Skeletal muscle satellite cell (primary cell): ENCODE measurements at regions not wholly inside any gene's neighbourhood (a gene's known extent, or its start where the extent isn't known, plus 50 kb on each side); places are given as distances from the start of the nearest gene placed in this dataset.

Experiments
- H3K27me3 ChIP-seq: 2 replicates; pipeline ENCODE4 v1.7.0; 2013; ENCODE audit warnings: low read length; ENCODE audit not compliant: control insufficient read depth, insufficient read depth
- H3K36me3 ChIP-seq: 2 replicates; pipeline ENCODE4 v1.7.0; 2013; ENCODE audit warnings: mild to moderate bottlenecking, control low read depth, low read length; ENCODE audit not compliant: insufficient read depth
- H3K4me1 ChIP-seq: 2 replicates; pipeline ENCODE4 v1.7.0; 2013; ENCODE audit warnings: low read length; ENCODE audit not compliant: control insufficient read depth, insufficient read depth
- H3K4me2 ChIP-seq: 2 replicates; pipeline ENCODE4 v1.7.0; 2013; ENCODE audit warnings: mild to moderate bottlenecking, low read length
- H3K4me3 ChIP-seq: 2 replicates; pipeline ENCODE4 v1.7.0; 2013; ENCODE audit warnings: low read length
- H3K9ac ChIP-seq: 2 replicates; pipeline ENCODE4 v1.7.0; 2013; ENCODE audit warnings: mild to moderate bottlenecking, low read depth, low read length, moderate library complexity
- H3K9me3 ChIP-seq: replicated peaks from 2 replicates; pipeline ENCODE4 v1.7.0; 2013; ENCODE audit warnings: mild to moderate bottlenecking, control low read depth, low read length

GRCh38 chr2:35790292-35790691, 565.3 kb upstream of the CRIM1 start:
- H3K27me3 ChIP-seq = no peaks in the 10 kb centered on the region
- H3K4me2 ChIP-seq = no peak overlapping the region
- no peaks in the 10 kb centered on the region for H3K36me3 ChIP-seq
- peaks cover 7% of the 10 kb centered on the region for H3K9me3 ChIP-seq
- no peak overlapping the region for H3K9ac ChIP-seq
- no peak overlapping the region for H3K4me3 ChIP-seq
- no peaks in the 10 kb centered on the region for H3K4me1 ChIP-seq

GRCh38 chr2:35788543-35788942, 567.0 kb upstream of the CRIM1 start:
- Histone ChIP-seq H3K4me3 (no peak overlapping the region), H3K4me1 (no peaks in the 10 kb centered on the region), H3K9ac (no peak overlapping the region), H3K36me3 (no peaks in the 10 kb centered on the region), H3K27me3 (no peaks in the 10 kb centered on the region), H3K4me2 (no peak overlapping the region), H3K9me3 (peaks cover 10% of the 10 kb centered on the region)

GRCh38 chr2:35787302-35788031, 568.1 kb upstream of the CRIM1 start:
- H3K4me2 ChIP-seq = no peak overlapping the region
- no peaks in the 10 kb centered on the region for H3K27me3 ChIP-seq
- H3K4me3 ChIP-seq = no peak overlapping the region
- peaks cover 10% of the 10 kb centered on the region for H3K9me3 ChIP-seq
- H3K36me3 ChIP-seq = no peaks in the 10 kb centered on the region
- no peak overlapping the region for H3K9ac ChIP-seq
- no peaks in the 10 kb centered on the region for H3K4me1 ChIP-seq

GRCh38 chr2:35785564-35785963, 570.0 kb upstream of the CRIM1 start:
- Histone ChIP-seq H3K36me3 (no peaks in the 10 kb centered on the region), H3K4me3 (no peak overlapping the region), H3K4me2 (no peak overlapping the region), H3K27me3 (no peaks in the 10 kb centered on the region), H3K9ac (no peak overlapping the region), H3K9me3 (peaks cover 10% of the 10 kb centered on the region), H3K4me1 (no peaks in the 10 kb centered on the region)

- H3K27me3 ChIP-seq = no peaks in the 10 kb centered on the region
- H3K36me3 ChIP-seq = no peaks in the 10 kb centered on the region
- H3K4me3 ChIP-seq = no peak overlapping the region
- H3K9ac ChIP-seq = no peak overlapping the region
- H3K4me2 ChIP-seq = no peak overlapping the region
- no peaks in the 10 kb centered on the region for H3K4me1 ChIP-seq
- H3K9me3 ChIP-seq = peaks cover 10% of the 10 kb centered on the region
Observed at GRCh38 chr2:35784777-35785176, 570.8 kb upstream of the CRIM1 start.

GRCh38 chr2:35783723-35784122, 571.9 kb upstream of the CRIM1 start:
- Histone ChIP-seq H3K36me3 (no peaks in the 10 kb centered on the region), H3K4me1 (no peaks in the 10 kb centered on the region), H3K4me3 (no peak overlapping the region), H3K27me3 (no peaks in the 10 kb centered on the region), H3K9ac (no peak overlapping the region), H3K4me2 (no peak overlapping the region), H3K9me3 (peaks cover 8% of the 10 kb centered on the region)

GRCh38 chr2:35741556-35741955, 614.0 kb upstream of the CRIM1 start:
- Histone ChIP-seq H3K36me3 (no peaks in the 10 kb centered on the region), H3K4me2 (no peak overlapping the region), H3K4me1 (no peaks in the 10 kb centered on the region), H3K27me3 (no peaks in the 10 kb centered on the region), H3K9ac (no peak overlapping the region), H3K4me3 (no peak overlapping the region), H3K9me3 (no peaks in the 10 kb centered on the region)

GRCh38 chr2:35731674-35732073, 623.9 kb upstream of the CRIM1 start:
- Histone ChIP-seq H3K36me3 (no peaks in the 10 kb centered on the region), H3K4me1 (no peaks in the 10 kb centered on the region), H3K4me2 (no peak overlapping the region), H3K9me3 (no peaks in the 10 kb centered on the region), H3K4me3 (no peak overlapping the region), H3K9ac (no peak overlapping the region), H3K27me3 (no peaks in the 10 kb centered on the region)

GRCh38 chr2:35714883-35715282, 640.7 kb upstream of the CRIM1 start:
- H3K27me3 ChIP-seq = no peaks in the 10 kb centered on the region
- no peak overlapping the region for H3K4me2 ChIP-seq

GRCh38 chr2:35708411-35708923, 647.1 kb upstream of the CRIM1 start:
- H3K9ac ChIP-seq = no peak overlapping the region
- no peaks in the 10 kb centered on the region for H3K9me3 ChIP-seq
- H3K4me2 ChIP-seq = no peak overlapping the region
- no peaks in the 10 kb centered on the region for H3K36me3 ChIP-seq
- H3K4me1 ChIP-seq = no peaks in the 10 kb centered on the region
- H3K4me3 ChIP-seq = no peak overlapping the region
- no peaks in the 10 kb centered on the region for H3K27me3 ChIP-seq

More at GRCh38 chr2:35714883-35715282, 640.7 kb upstream of the CRIM1 start:
- Histone ChIP-seq H3K4me3 (no peak overlapping the region), H3K36me3 (no peaks in the 10 kb centered on the region), H3K9me3 (no peaks in the 10 kb centered on the region), H3K4me1 (no peaks in the 10 kb centered on the region), H3K9ac (no peak overlapping the region)

- no peak overlapping the region for H3K4me2 ChIP-seq
- peaks cover 4% of the 10 kb centered on the region for H3K9me3 ChIP-seq
- H3K9ac ChIP-seq = no peak overlapping the region
- H3K27me3 ChIP-seq = no peaks in the 10 kb centered on the region
- no peaks in the 10 kb centered on the region for H3K4me1 ChIP-seq
- H3K36me3 ChIP-seq = no peaks in the 10 kb centered on the region
- H3K4me3 ChIP-seq = no peak overlapping the region
Observed at GRCh38 chr2:35688309-35688708, 667.3 kb upstream of the CRIM1 start.

- H3K9me3 ChIP-seq = no peaks in the 10 kb centered on the region
- no peaks in the 10 kb centered on the region for H3K36me3 ChIP-seq
- H3K4me2 ChIP-seq = no peak overlapping the region
- H3K4me3 ChIP-seq = no peak overlapping the region
- no peaks in the 10 kb centered on the region for H3K4me1 ChIP-seq
- H3K9ac ChIP-seq = no peak overlapping the region
- no peaks in the 10 kb centered on the region for H3K27me3 ChIP-seq
Observed at GRCh38 chr2:35651688-35652323, 703.8 kb upstream of the CRIM1 start.
